ENCODE measurements at regions not wholly inside any gene's neighbourhood (a gene's known extent, or its start where the extent isn't known, plus 50 kb on each side); places are given as distances from the start of the nearest gene placed in this dataset.

- dilution Hi-C loops (cut with MboI; ENCODE audit: extremely low pct_ligation_motif_present, low sequenced_read_pairs): no loop called here
- Histone ChIP-seq H3K79me2 (ENCODE audit: control insufficient read depth, insufficient read depth, low read length) (no peaks in the 10 kb centered on the region), H3K9me3 (ENCODE audit: control insufficient read depth, low read depth, low read length) (no peaks in the 10 kb centered on the region), H2AFZ (ENCODE audit: control insufficient read depth, low read length) (no peak overlapping the region), H3K27me3 (ENCODE audit: control insufficient read depth, extremely low read depth, insufficient read depth, low read length) (no peaks in the 10 kb centered on the region), H3K4me3 (ENCODE audit: control insufficient read depth in 2 of 3, extremely low read depth in 1 of 3, insufficient read depth in 2 of 3, low read depth in 1 of 3, low read length in 3 of 3) (no peak overlapping the region), H3K27ac (ENCODE audit: control insufficient read depth, insufficient read depth, low read length) (no peak overlapping the region), H3K4me2 (ENCODE audit: control insufficient read depth, extremely low read depth, insufficient read depth, low read depth, low read length) (no peak overlapping the region), H3K4me1 (ENCODE audit: control insufficient read depth, extremely low read depth, insufficient read depth, low read length) (no peaks in the 10 kb centered on the region), H3K9ac (ENCODE audit: control insufficient read depth, extremely low read depth, insufficient read depth, low read length) (no peak overlapping the region), H3K36me3 (ENCODE audit: control insufficient read depth in 2 of 2, extremely low read depth in 1 of 2, insufficient read depth in 2 of 2, low read length in 2 of 2) (no peaks in the 10 kb centered on the region), H4K20me1 (ENCODE audit: control insufficient read depth, extremely low read depth, insufficient read depth, low read length) (no peaks in the 10 kb centered on the region), H3K9me1 (ENCODE audit: control insufficient read depth, extremely low read depth, insufficient read depth, low read length) (no peaks in the 10 kb centered on the region)
- DNase-seq (ENCODE audit: low read depth, low spot score) (no peak), FAIRE-seq (no peak)
- no peak for TF ChIP-seq CTCF (optimal IDR thresholded peaks at IDR 0.05 in 1 of 3, IDR thresholded peaks at IDR 0.05 in 1 of 3, conservative IDR thresholded peaks at IDR 0.05 in 1 of 3; ENCODE audit: extremely low read depth in 1 of 3, insufficient read depth in 2 of 3, low read length in 3 of 3)
- no peak for TF ChIP-seq EZH2 (IDR thresholded peaks at IDR 0.05; ENCODE audit: low read length)
These were observed 213.8 kb upstream of the JUN start for GRCh38 chr1:58997637-58998036.

GRCh38 chr1:58999676-59000075 is 215.8 kb upstream of the JUN start:
- Histone ChIP-seq H4K20me1 (ENCODE audit: control insufficient read depth, extremely low read depth, insufficient read depth, low read length) (no peaks in the 10 kb centered on the region), H3K79me2 (ENCODE audit: control insufficient read depth, insufficient read depth, low read length) (no peaks in the 10 kb centered on the region), H3K9me3 (ENCODE audit: control insufficient read depth, low read depth, low read length) (no peaks in the 10 kb centered on the region), H3K36me3 (ENCODE audit: control insufficient read depth in 2 of 2, extremely low read depth in 1 of 2, insufficient read depth in 2 of 2, low read length in 2 of 2) (no peaks in the 10 kb centered on the region), H3K9me1 (ENCODE audit: control insufficient read depth, extremely low read depth, insufficient read depth, low read length) (no peaks in the 10 kb centered on the region), H2AFZ (ENCODE audit: control insufficient read depth, low read length) (no peak overlapping the region), H3K27ac (ENCODE audit: control insufficient read depth, insufficient read depth, low read length) (no peak overlapping the region), H3K4me2 (ENCODE audit: control insufficient read depth, extremely low read depth, insufficient read depth, low read depth, low read length) (no peak overlapping the region), H3K27me3 (ENCODE audit: control insufficient read depth, extremely low read depth, insufficient read depth, low read length) (no peaks in the 10 kb centered on the region), H3K9ac (ENCODE audit: control insufficient read depth, extremely low read depth, insufficient read depth, low read length) (no peak overlapping the region), H3K4me1 (ENCODE audit: control insufficient read depth, extremely low read depth, insufficient read depth, low read length) (no peaks in the 10 kb centered on the region), H3K4me3 (ENCODE audit: control insufficient read depth in 2 of 3, extremely low read depth in 1 of 3, insufficient read depth in 2 of 3, low read depth in 1 of 3, low read length in 3 of 3) (no peak overlapping the region)
- dilution Hi-C loops (cut with MboI; ENCODE audit: extremely low pct_ligation_motif_present, low sequenced_read_pairs): no loop called here
- FAIRE-seq (no peak), DNase-seq (ENCODE audit: low read depth, low spot score) (no peak)
- TF ChIP-seq EZH2 (IDR thresholded peaks at IDR 0.05; ENCODE audit: low read length): no peak
- no peak for TF ChIP-seq CTCF (optimal IDR thresholded peaks at IDR 0.05 in 1 of 3, IDR thresholded peaks at IDR 0.05 in 1 of 3, conservative IDR thresholded peaks at IDR 0.05 in 1 of 3; ENCODE audit: extremely low read depth in 1 of 3, insufficient read depth in 2 of 3, low read length in 3 of 3)
